ENCODE measurements at regions not wholly inside any gene's neighbourhood (a gene's known extent, or its start where the extent isn't known, plus 50 kb on each side); places are given as distances from the start of the nearest gene placed in this dataset.

DNA sequence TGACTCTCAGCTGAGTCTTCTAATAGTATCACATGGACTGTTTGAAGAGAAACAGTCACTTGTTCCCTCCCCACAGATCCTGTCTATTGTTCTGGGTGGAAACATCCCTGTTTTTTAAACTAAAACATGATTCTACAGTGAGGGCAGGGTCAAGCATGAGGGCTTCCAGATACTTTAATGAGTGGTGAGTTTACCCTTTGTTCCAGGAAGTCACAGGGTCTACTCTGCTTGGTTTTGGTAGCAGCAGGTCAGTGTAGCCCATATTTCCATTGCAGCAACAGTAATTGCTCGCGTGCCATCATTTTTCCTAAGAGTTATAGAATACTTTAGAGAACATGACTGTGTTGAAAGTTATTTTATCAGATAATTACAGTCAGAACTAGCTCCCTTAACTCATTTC is 87.4 kb downstream of the ZNF732 start:
- no peak for DNase-seq (ENCODE audit: extremely low spot score, unreplicated experiment)
- TF ChIP-seq, protein P1, sequence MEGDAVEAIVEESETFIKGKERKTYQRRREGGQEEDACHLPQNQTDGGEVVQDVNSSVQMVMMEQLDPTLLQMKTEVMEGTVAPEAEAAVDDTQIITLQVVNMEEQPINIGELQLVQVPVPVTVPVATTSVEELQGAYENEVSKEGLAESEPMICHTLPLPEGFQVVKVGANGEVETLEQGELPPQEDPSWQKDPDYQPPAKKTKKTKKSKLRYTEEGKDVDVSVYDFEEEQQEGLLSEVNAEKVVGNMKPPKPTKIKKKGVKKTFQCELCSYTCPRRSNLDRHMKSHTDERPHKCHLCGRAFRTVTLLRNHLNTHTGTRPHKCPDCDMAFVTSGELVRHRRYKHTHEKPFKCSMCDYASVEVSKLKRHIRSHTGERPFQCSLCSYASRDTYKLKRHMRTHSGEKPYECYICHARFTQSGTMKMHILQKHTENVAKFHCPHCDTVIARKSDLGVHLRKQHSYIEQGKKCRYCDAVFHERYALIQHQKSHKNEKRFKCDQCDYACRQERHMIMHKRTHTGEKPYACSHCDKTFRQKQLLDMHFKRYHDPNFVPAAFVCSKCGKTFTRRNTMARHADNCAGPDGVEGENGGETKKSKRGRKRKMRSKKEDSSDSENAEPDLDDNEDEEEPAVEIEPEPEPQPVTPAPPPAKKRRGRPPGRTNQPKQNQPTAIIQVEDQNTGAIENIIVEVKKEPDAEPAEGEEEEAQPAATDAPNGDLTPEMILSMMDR (IDR thresholded peaks at IDR 0.05), result no peak
- Mint-ChIP-seq H3K4me1 (ENCODE audit: unreplicated experiment) (peaks cover 9% of the 10 kb centered on the region), H3K36me3 (ENCODE audit: unreplicated experiment) (peaks cover 10% of the 10 kb centered on the region), H3K27ac (ENCODE audit: unreplicated experiment) (no peak overlapping the region), H3K4me3 (ENCODE audit: unreplicated experiment) (no peak overlapping the region), H3K27me3 (ENCODE audit: unreplicated experiment) (no peaks in the 10 kb centered on the region), H3K9me3 (ENCODE audit: unreplicated experiment) (peaks cover 39% of the 10 kb centered on the region)

DNA sequence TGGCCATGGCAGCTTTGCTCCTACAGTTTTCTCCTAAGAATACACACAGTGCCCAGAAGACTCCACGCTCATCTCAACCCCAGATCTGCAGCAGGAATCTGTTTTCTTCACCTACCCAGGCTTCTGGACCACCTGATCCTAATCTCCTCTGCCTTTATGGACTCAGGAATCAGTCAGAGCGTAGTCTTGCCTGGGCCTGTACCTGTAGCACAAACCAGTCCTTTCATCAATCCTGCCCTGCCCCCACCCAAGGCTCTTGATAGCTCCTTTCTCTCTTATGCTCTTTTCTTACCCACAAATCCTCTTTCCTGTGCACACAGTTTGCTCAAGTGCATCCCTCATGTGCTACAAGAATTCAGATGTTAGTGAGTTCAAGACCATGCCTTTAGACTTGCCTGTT is 89.7 kb downstream of the ZNF718 start:
- Mint-ChIP-seq H3K9me3 (ENCODE audit: unreplicated experiment) (peaks cover 33% of the 10 kb centered on the region), H3K36me3 (ENCODE audit: unreplicated experiment) (peaks cover 1% of the 10 kb centered on the region), H3K27me3 (ENCODE audit: unreplicated experiment) (no peaks in the 10 kb centered on the region), H3K4me1 (ENCODE audit: unreplicated experiment) (peaks cover 12% of the 10 kb centered on the region), H3K27ac (ENCODE audit: unreplicated experiment) (no peak overlapping the region), H3K4me3 (ENCODE audit: unreplicated experiment) (peak overlapping the region; percentile 80)
- TF ChIP-seq, protein P1 (IDR thresholded peaks at IDR 0.05), result no peak
- DNase-seq (ENCODE audit: extremely low spot score, unreplicated experiment), result no peak
